ENCODE measurements at regions not wholly inside any gene's neighbourhood (a gene's known extent, or its start where the extent isn't known, plus 50 kb on each side); places are given as distances from the start of the nearest gene placed in this dataset.

GRCh38 chrX:100048156-100048555, 361.9 kb downstream of the PCDH19 start:
- TF ChIP-seq PAX5 (IDR thresholded peaks at IDR 0.05; ENCODE audit: insufficient read depth, low read length, severe bottlenecking): no peak
- TF ChIP-seq POLR2A (IDR thresholded peaks at IDR 0.05; ENCODE audit: low read depth, low read length): no peak
- TF ChIP-seq TAF1 (IDR thresholded peaks at IDR 0.05; ENCODE audit: low read depth, low read length): no peak
- TF ChIP-seq POLR2AphosphoS5 (IDR thresholded peaks at IDR 0.05; ENCODE audit: low read depth, low read length): no peak
- no peak for TF ChIP-seq SPI1 (IDR thresholded peaks at IDR 0.05; ENCODE audit: low read depth, low read length)
- TF ChIP-seq POU2F2 (IDR thresholded peaks at IDR 0.05; ENCODE audit: low read depth, low read length): no peak
- FAIRE-seq (no peak), DNase-seq (ENCODE audit: insufficient read length, low spot score) (no peak)

Data from GM12891 (cell line).